ENCODE measurements at regions not wholly inside any gene's neighbourhood (a gene's known extent, or its start where the extent isn't known, plus 50 kb on each side); places are given as distances from the start of the nearest gene placed in this dataset.

- no peak for TF ChIP-seq CTCF (IDR thresholded peaks at IDR 0.05)
- no peak for TF ChIP-seq POLR2A (IDR thresholded peaks at IDR 0.05)
Measured at GRCh38 chr2:71901466-71901865, 246.2 kb downstream of the CYP26B1 start.
